RWPE1 (cell line): ENCODE measurements at regions not wholly inside any gene's neighbourhood (a gene's known extent, or its start where the extent isn't known, plus 50 kb on each side); places are given as distances from the start of the nearest gene placed in this dataset.

Experiments used
- CTCF ChIA-PET: fragments of 350-600 bp; sonication (Branson Sonifier 250); formaldehyde crosslinking; extraction: SDS; loops from one replicate; lab custom pipeline; 2021; lab: Yijun Ruan, JAX
- POLR2A ChIA-PET: fragments of 400-600 bp; formaldehyde crosslinking; extraction: SDS; loops from one replicate; lab custom pipeline; 2020; ENCODE audit warnings: antibody characterized with exemption; ENCODE audit not compliant: low non-redundant PET; lab: Yijun Ruan, JAX
- DNase-seq: peaks from one replicate; pipeline ENCODE4 v3.0.0; 2012; ENCODE audit warnings: low spot score
- H3K27ac ChIP-seq: fragments of 450-650 bp; 2 replicates; pipeline ENCODE4 v1.5.1; 2017
- CTCF ChIP-seq: fragments of 450-650 bp; conservative IDR thresholded peaks from 2 replicates; pipeline ENCODE4 v1.5.1; 2017; ENCODE audit warnings: low read depth, mild to moderate bottlenecking

- ChIA-PET POLR2A (no interaction called here), CTCF (no interaction called here)
- H3K27ac ChIP-seq: no peak overlapping the region
- no peak for TF ChIP-seq CTCF
- DNase-seq: no peak
These were observed 919.7 kb upstream of the CADM2 start for GRCh38 chr3:84039099-84039498.

GRCh38 chr3:84042399-84043106, 916.2 kb upstream of the CADM2 start:
- ChIA-PET POLR2A (no interaction called here), CTCF (no interaction called here)
- no peak for TF ChIP-seq CTCF
- no peak overlapping the region for H3K27ac ChIP-seq
- no peak for DNase-seq

GRCh38 chr3:84066915-84067314, 891.9 kb upstream of the CADM2 start:
- DNase-seq: no peak
- POLR2A ChIA-PET: no interaction called here
- TF ChIP-seq CTCF: no peak
- CTCF ChIA-PET: no interaction called here
- no peak overlapping the region for H3K27ac ChIP-seq

GRCh38 chr3:84073664-84074063, 885.1 kb upstream of the CADM2 start:
- POLR2A ChIA-PET: no interaction called here
- DNase-seq: no peak
- TF ChIP-seq CTCF: no peak
- no peak overlapping the region for H3K27ac ChIP-seq
- CTCF ChIA-PET: interaction anchor here (0.6 kb wide), 1 partner anchor 22 kb away, joined by 3 read pairs; no protein-coding TSS in a partner anchor

GRCh38 chr3:84074767-84075166, 884.0 kb upstream of the CADM2 start:
- ChIA-PET CTCF (no interaction called here), POLR2A (no interaction called here)
- no peak overlapping the region for H3K27ac ChIP-seq
- DNase-seq: no peak
- no peak for TF ChIP-seq CTCF

- DNase-seq: no peak
- TF ChIP-seq CTCF: no peak; the same call in 1 of the 2 replicates
- CTCF ChIA-PET: interaction anchor here (0.6 kb wide), 1 partner anchor 129 kb away, joined by 3 read pairs; no protein-coding TSS in a partner anchor
- no peak overlapping the region for H3K27ac ChIP-seq
- POLR2A ChIA-PET: no interaction called here
These were observed 881.3 kb upstream of the CADM2 start for GRCh38 chr3:84077479-84077878.
